A549 (cell line): ENCODE measurements at regions not wholly inside any gene's neighbourhood (a gene's known extent, or its start where the extent isn't known, plus 50 kb on each side); places are given as distances from the start of the nearest gene placed in this dataset.
A peak's percentile ranks its signal among the peaks of the same experiment; 100 is the strongest.

ENCODE experiments used
- ATAC-seq, 2 experiments: fragments of 200-7000 bp in 1 of 2; fragments of >200 bp in 1 of 2; cut with Nextera tagmentation in 1 of 2; cut with Tn5 transposase in 1 of 2; 3 replicates each; pipeline versions ENCODE4 v1.8.0 to v1.9.1; 2018 to 2020; ENCODE audit warnings: mild to moderate bottlenecking in 1 of 2, moderate library complexity in 1 of 2
- CTCF ChIA-PET: fragments of 300-600 bp; sonication (Branson Sonifier 250); formaldehyde crosslinking; extraction: SDS; loops from one replicate; lab custom pipeline; 2021; ENCODE audit warnings: antibody characterized with exemption, inconsistent platforms; lab: Yijun Ruan, JAX
- POLR2A ChIA-PET: fragments of 350-600 bp; formaldehyde crosslinking; extraction: SDS; loops from one replicate; lab custom pipeline; 2021; ENCODE audit warnings: antibody characterized with exemption, inconsistent platforms; lab: Yijun Ruan, JAX
- DNase-seq, 2 experiments: peaks; one replicate each; pipeline versions ENCODE4 v3.0.0 to v3.0.0-alpha.2; 2011 to 2016; ENCODE audit warnings: low read depth in 1 of 2, low spot score in 1 of 2
- FAIRE-seq: peaks from 2 replicates; lab custom pipeline; 2011; peaks lifted over from hg19 to GRCh38; lab: Jason Lieb, UNC
- H3K27ac ChIP-seq, 2 experiments: fragments of >200 bp; sonication (Bioruptor Twin); formaldehyde crosslinking; 3 replicates each; pipeline ENCODE4 v1.5.1; 2016 to 2017
- H3K4me1 ChIP-seq: fragments of >200 bp; sonication (Bioruptor Twin); formaldehyde crosslinking; 3 replicates; pipeline ENCODE4 v1.6.1; 2016
- H3K4me2 ChIP-seq: fragments of >200 bp; sonication (Bioruptor Twin); formaldehyde crosslinking; 3 replicates; pipeline ENCODE4 v1.6.1; 2016
- H3K4me3 ChIP-seq: fragments of >200 bp; sonication (Bioruptor Twin); formaldehyde crosslinking; 3 replicates; pipeline ENCODE4 v1.5.1; 2016
- H3K9me3 ChIP-seq: fragments of >200 bp; sonication (Bioruptor Twin); formaldehyde crosslinking; 3 replicates; pipeline ENCODE4 v1.6.1; 2016
- CEBPB ChIP-seq, 2 experiments: fragments of >200 bp in 1 of 2; sonication (Bioruptor Twin) in 1 of 2; formaldehyde crosslinking in 1 of 2; IDR thresholded peaks; 2 replicates each; pipeline ENCODE4 v1.6.1; 2012 to 2016
- EHMT2 ChIP-seq: fragments of 200-600 bp; sonication (generic); IDR thresholded peaks from 2 replicates; pipeline ENCODE4 v1.6.1; 2016; ENCODE audit warnings: antibody characterized with exemption, low read depth, mild to moderate bottlenecking, moderate library complexity
- EP300 ChIP-seq, 2 experiments: fragments of >200 bp; sonication (Bioruptor Twin); formaldehyde crosslinking; IDR thresholded peaks; 2 replicates in 1 of 2; 3 replicates in 1 of 2; pipeline ENCODE4 v1.6.1; 2016 to 2017
- FOXS1 ChIP-seq: fragments of 250-450 bp; sonication (Bioruptor Pico); IDR thresholded peaks from 2 replicates; pipeline ENCODE4 v1.5.0; 2020; ENCODE audit warnings: mild to moderate bottlenecking, moderate library complexity
- HDAC2 ChIP-seq: fragments of 200-600 bp; sonication (generic); IDR thresholded peaks from 2 replicates; pipeline ENCODE4 v1.6.1; 2016
- HEYL ChIP-seq: fragments of 250-450 bp; sonication (Bioruptor Pico); IDR thresholded peaks from 2 replicates; pipeline ENCODE4 v1.8.0; 2021; ENCODE audit warnings: mild to moderate bottlenecking, moderate library complexity
- HOXA7 ChIP-seq: fragments of 250-450 bp; sonication (Bioruptor Pico); IDR thresholded peaks from 2 replicates; pipeline ENCODE4 v1.5.0; 2020; ENCODE audit warnings: mild to moderate bottlenecking, moderate library complexity
- JUN ChIP-seq, 2 experiments: fragments of >200 bp; sonication (Bioruptor Twin); formaldehyde crosslinking; IDR thresholded peaks; 2 replicates in 1 of 2; 3 replicates in 1 of 2; pipeline ENCODE4 v1.6.1; 2016 to 2017
- JUNB ChIP-seq: fragments of >200 bp; sonication (Bioruptor Twin); formaldehyde crosslinking; IDR thresholded peaks from 2 replicates; pipeline ENCODE4 v1.6.1; 2016
- MAFK ChIP-seq: fragments of 450-650 bp; IDR thresholded peaks from 2 replicates; pipeline ENCODE4 v1.6.1; 2014; ENCODE audit not compliant: partially characterized antibody
- MAZ ChIP-seq: fragments of 150-350 bp; IDR thresholded peaks from 2 replicates; pipeline ENCODE4 v1.6.1; 2014; ENCODE audit warnings: antibody characterized with exemption, low read depth, low read length, borderline replicate concordance
- NFE2L2 ChIP-seq: fragments of 150-350 bp; conservative IDR thresholded peaks from 2 replicates; pipeline ENCODE4 v1.6.1; 2014; ENCODE audit warnings: low read length
- NPAS2 ChIP-seq: fragments of 250-450 bp; sonication (Bioruptor Pico); IDR thresholded peaks from 2 replicates; pipeline ENCODE4 v1.8.0; 2022; ENCODE audit warnings: mild to moderate bottlenecking, moderate library complexity, borderline replicate concordance
- POLR2A ChIP-seq: IDR thresholded peaks from 2 replicates; pipeline ENCODE4 v1.6.1; 2012; ENCODE audit warnings: mild to moderate bottlenecking, low read length
- RAD21 ChIP-seq, 2 experiments: fragments of >200 bp in 1 of 2; sonication (Bioruptor Twin) in 1 of 2; formaldehyde crosslinking in 1 of 2; IDR thresholded peaks in 1 of 2; conservative IDR thresholded peaks in 1 of 2; 2 replicates in 1 of 2; 3 replicates in 1 of 2; pipeline ENCODE4 v1.6.1; 2012 to 2018; ENCODE audit warnings: inconsistent platforms in 1 of 2
- TFCP2L1 ChIP-seq: fragments of 250-450 bp; sonication (Bioruptor Pico); IDR thresholded peaks from 2 replicates; pipeline ENCODE4 v1.5.0; 2021; ENCODE audit warnings: mild to moderate bottlenecking
- WGBS: methylation state at CpG from one replicate; pipeline ENCODE4 v1.1.6; 2017; ENCODE audit errors: missing lambda C conversion rate; 5-methylcytosine and 5-hydroxymethylcytosine counted together
- TF ChIP-seq, protein P1 (sequence below): fragments of 150-350 bp; IDR thresholded peaks from 2 replicates; pipeline ENCODE4 v1.6.1; 2014; ENCODE audit warnings: low read depth, mild to moderate bottlenecking, low read length
- TF ChIP-seq, protein P2 (sequence below): fragments of >200 bp; sonication (Bioruptor Twin); formaldehyde crosslinking; IDR thresholded peaks from 3 replicates; pipeline ENCODE4 v1.5.1; 2016
- TF ChIP-seq, protein P3 (sequence below): fragments of 450-650 bp; IDR thresholded peaks from 2 replicates; pipeline ENCODE4 v1.6.1; 2014; ENCODE audit warnings: antibody characterized with exemption
- TF ChIP-seq, protein P4 (sequence below): IDR thresholded peaks from 2 replicates; pipeline ENCODE4 v1.6.1; 2012; ENCODE audit warnings: low read depth, borderline replicate concordance

DNA sequence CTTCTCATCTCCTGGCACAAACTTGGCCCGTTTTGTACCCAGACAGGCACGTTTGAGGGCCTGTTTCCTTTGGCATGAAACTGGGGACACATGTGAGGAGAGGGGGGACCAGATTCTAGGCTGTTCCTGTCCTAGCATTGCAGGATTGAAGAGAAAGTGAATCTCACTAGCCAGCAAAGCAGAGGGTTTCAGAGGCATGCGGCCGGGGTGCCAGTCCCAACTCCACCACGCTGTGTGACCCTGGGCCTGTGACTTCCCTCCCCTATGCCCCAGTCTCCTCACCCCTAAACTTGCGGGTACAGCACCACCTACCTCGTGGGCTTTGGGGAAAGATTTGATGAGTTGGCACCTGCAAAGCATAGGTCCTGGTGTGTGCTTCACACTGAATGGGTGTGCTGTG is 53.5 kb upstream of the CIBAR2 start:
- CTCF ChIA-PET, result interaction anchor here (3.6 kb wide), 1 partner anchor 87 kb away, joined by 9 read pairs; no protein-coding TSS in a partner anchor
- H3K4me2 ChIP-seq, result no peak overlapping the region
- no peak for ATAC-seq
- no peak overlapping the region for H3K4me3 ChIP-seq
- H3K9me3 ChIP-seq, result no peaks in the 10 kb centered on the region
- POLR2A ChIA-PET, result no interaction called here
- TF ChIP-seq EHMT2 (no peak), MAFK (peak; percentile 36)
- TF ChIP-seq, all 56 proteins: peak for 1
- Histone ChIP-seq H3K27ac (no peak overlapping the region), H3K4me1 (peaks cover 24% of the 10 kb centered on the region)
- 76% methylated on average over 7 of the region's 7 CpGs for WGBS
- FAIRE-seq, result no peak
- no peak for DNase-seq

DNA sequence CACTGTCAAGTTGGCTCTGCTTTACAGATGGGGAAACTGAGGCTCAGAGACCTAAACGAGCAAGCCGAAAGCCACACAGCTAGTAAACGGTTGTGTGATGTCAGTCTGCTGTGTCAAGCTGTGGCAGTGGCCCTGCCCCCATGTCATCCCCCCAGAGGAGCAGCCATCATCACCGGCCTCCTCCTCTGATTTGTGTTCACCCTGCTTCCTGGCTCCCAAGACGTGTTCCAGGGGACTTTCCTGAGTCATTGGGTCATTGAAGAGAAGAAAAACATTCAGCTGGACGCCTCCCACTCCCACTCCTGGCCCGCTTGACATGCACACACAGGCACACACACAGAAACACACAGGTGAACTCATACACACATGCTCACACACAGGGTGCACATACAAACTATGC is 54.0 kb upstream of the CIBAR2 start:
- TF ChIP-seq, protein P1, sequence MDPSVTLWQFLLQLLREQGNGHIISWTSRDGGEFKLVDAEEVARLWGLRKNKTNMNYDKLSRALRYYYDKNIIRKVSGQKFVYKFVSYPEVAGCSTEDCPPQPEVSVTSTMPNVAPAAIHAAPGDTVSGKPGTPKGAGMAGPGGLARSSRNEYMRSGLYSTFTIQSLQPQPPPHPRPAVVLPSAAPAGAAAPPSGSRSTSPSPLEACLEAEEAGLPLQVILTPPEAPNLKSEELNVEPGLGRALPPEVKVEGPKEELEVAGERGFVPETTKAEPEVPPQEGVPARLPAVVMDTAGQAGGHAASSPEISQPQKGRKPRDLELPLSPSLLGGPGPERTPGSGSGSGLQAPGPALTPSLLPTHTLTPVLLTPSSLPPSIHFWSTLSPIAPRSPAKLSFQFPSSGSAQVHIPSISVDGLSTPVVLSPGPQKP, result no peak
- no peak for TF ChIP-seq CEBPB (IDR thresholded peaks at IDR 0.05)
- TF ChIP-seq POLR2A, result no peak
- TF ChIP-seq RAD21 (conservative IDR thresholded peaks at IDR 0.05 in 1 of 2, IDR thresholded peaks at IDR 0.05 in 1 of 2), result no peak
- TF ChIP-seq EP300 (IDR thresholded peaks at IDR 0.05), result no peak
- no peak for TF ChIP-seq JUNB
- TF ChIP-seq, protein P2, sequence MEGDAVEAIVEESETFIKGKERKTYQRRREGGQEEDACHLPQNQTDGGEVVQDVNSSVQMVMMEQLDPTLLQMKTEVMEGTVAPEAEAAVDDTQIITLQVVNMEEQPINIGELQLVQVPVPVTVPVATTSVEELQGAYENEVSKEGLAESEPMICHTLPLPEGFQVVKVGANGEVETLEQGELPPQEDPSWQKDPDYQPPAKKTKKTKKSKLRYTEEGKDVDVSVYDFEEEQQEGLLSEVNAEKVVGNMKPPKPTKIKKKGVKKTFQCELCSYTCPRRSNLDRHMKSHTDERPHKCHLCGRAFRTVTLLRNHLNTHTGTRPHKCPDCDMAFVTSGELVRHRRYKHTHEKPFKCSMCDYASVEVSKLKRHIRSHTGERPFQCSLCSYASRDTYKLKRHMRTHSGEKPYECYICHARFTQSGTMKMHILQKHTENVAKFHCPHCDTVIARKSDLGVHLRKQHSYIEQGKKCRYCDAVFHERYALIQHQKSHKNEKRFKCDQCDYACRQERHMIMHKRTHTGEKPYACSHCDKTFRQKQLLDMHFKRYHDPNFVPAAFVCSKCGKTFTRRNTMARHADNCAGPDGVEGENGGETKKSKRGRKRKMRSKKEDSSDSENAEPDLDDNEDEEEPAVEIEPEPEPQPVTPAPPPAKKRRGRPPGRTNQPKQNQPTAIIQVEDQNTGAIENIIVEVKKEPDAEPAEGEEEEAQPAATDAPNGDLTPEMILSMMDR, result no peak
- no peak for TF ChIP-seq NFE2L2
- TF ChIP-seq, protein P3, sequence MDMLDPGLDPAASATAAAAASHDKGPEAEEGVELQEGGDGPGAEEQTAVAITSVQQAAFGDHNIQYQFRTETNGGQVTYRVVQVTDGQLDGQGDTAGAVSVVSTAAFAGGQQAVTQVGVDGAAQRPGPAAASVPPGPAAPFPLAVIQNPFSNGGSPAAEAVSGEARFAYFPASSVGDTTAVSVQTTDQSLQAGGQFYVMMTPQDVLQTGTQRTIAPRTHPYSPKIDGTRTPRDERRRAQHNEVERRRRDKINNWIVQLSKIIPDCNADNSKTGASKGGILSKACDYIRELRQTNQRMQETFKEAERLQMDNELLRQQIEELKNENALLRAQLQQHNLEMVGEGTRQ, result no peak
- no peak for TF ChIP-seq TFCP2L1
- no peak for TF ChIP-seq MAZ
- TF ChIP-seq NPAS2 (CRISPR knock-in tag), result no peak
- TF ChIP-seq HEYL (CRISPR knock-in tag), result no peak
- no peak for TF ChIP-seq HDAC2
- TF ChIP-seq, protein P4, sequence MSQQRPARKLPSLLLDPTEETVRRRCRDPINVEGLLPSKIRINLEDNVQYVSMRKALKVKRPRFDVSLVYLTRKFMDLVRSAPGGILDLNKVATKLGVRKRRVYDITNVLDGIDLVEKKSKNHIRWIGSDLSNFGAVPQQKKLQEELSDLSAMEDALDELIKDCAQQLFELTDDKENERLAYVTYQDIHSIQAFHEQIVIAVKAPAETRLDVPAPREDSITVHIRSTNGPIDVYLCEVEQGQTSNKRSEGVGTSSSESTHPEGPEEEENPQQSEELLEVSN, result no peak
- no peak for TF ChIP-seq FOXS1 (CRISPR knock-in tag)
- TF ChIP-seq HOXA7 (CRISPR knock-in tag), result no peak
- no peak for TF ChIP-seq JUN (IDR thresholded peaks at IDR 0.05)
- 63% methylated on average over 7 of the region's 7 CpGs for WGBS
- DNase-seq (no peak), ATAC-seq (no peak), FAIRE-seq (no peak)
- Histone ChIP-seq H3K4me3 (no peak overlapping the region), H3K27ac (no peak overlapping the region), H3K4me2 (no peak overlapping the region), H3K9me3 (no peaks in the 10 kb centered on the region), H3K4me1 (peaks cover 24% of the 10 kb centered on the region)
- CTCF ChIA-PET, result interaction anchor here (3.6 kb wide), 1 partner anchor 87 kb away, joined by 9 read pairs; no protein-coding TSS in a partner anchor
- POLR2A ChIA-PET, result no interaction called here
